Motor neuron (in vitro differentiated cells): ENCODE measurements at regions not wholly inside any gene's neighbourhood (a gene's known extent, or its start where the extent isn't known, plus 50 kb on each side); places are given as distances from the start of the nearest gene placed in this dataset.

ENCODE experiments used
- ATAC-seq, 8 experiments: fragments of 200-7000 bp; cut with Tn5 transposase; replicated peaks in 6 of 8; 2 replicates each; pipeline ENCODE4 v1.8.0; 2021; ENCODE audit warnings: mild to moderate bottlenecking in 8 of 8, moderate library complexity in 8 of 8
- H3K27ac ChIP-seq, 2 donors: fragments of 250-450 bp; sonication (Bioruptor Pico); 2 replicates each; pipeline ENCODE4 v1.9.0; 2021; ENCODE audit warnings: antibody characterized with exemption in 2 of 2, mild to moderate bottlenecking in 2 of 2, moderate library complexity in 1 of 2
- H3K4me1 ChIP-seq, 2 donors: fragments of 250-450 bp; sonication (Bioruptor Pico); replicated peaks in 1 of 2; 2 replicates each; pipeline ENCODE4 v1.6.1; 2021; ENCODE audit warnings: antibody characterized with exemption in 2 of 2, mild to moderate bottlenecking in 2 of 2, moderate library complexity in 1 of 2
- H3K4me3 ChIP-seq, 5 donors: fragments of 250-450 bp; sonication (Bioruptor Pico); 2 replicates each; pipeline ENCODE4 v1.9.0; 2021; ENCODE audit warnings: antibody characterized with exemption in 5 of 5, mild to moderate bottlenecking in 5 of 5, moderate library complexity in 4 of 5
- WGBS, 10 experiments: fragments of 450-650 bp; shearing (Covaris generic); methylation state at CpG; one replicate each; pipeline ENCODE4 v1.0.0; 2022; 5-methylcytosine and 5-hydroxymethylcytosine counted together
- in situ Hi-C, 9 experiments: fragments of 400-800 bp; cut with MboI; loops; one replicate each; pipeline ENCODE4 v1.15.0; 2021; ENCODE audit warnings: low sequenced_read_pairs in 9 of 9, low pct_unique_long_range_greater_than_20kb in 2 of 9; ENCODE audit not compliant: unreplicated experiment in 9 of 9

DNA sequence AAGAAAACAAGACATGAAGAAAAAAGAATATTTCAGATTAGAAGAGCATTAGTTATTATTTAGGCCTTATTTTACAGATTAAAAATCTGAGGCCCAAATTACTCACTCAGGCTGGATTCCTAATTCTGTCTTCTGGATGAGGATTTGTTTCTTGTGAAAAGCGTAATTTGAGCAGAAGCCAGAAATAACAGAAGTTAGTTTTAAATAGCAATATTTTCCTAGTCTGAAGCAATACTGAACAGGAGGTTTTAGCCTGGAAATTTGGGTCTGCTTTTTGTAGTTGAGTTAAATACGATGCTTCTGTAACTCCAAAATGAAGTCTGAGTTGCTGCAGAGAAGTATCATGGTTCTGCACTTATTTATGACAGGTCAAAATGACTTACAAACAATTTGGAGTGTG is 124.9 kb downstream of the RTL3 start:
- H3K4me1 ChIP-seq, result no peaks in the 10 kb centered on the region
- WGBS, 10 experiments, result 0 to 100% (median 40%) methylated on average over 1 to 2 of the region's 2 CpGs; no CpG with 5 or more reads in 3 of the 10 experiments
- ATAC-seq, result no peak
- H3K4me3 ChIP-seq, result no peak overlapping the region
- in situ Hi-C loops, result no loop called here
- no peak overlapping the region for H3K27ac ChIP-seq

DNA sequence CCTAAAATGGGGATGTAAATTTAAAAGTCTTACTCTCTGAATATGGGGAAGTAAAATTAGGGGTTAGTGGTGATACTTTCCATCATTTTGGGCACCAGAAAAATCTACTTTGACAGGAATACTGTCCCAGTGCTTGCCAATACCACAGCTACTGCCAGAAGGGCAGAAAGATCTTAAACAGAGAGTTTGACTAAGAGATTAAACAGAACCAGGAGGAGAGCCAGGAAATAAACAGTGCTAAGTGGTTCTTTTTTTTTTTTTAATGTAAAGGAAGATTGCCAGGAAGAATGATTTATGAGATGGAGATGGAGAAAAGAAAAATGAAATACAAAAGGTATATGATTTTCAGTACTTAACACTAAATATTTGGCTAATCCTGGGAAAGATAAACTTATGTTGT is 126.8 kb downstream of the RTL3 start:
- in situ Hi-C loops, result no loop called here
- H3K4me3 ChIP-seq, result no peak overlapping the region
- no peak for ATAC-seq
- H3K4me1 ChIP-seq, result no peaks in the 10 kb centered on the region
- H3K27ac ChIP-seq, result no peak overlapping the region

DNA sequence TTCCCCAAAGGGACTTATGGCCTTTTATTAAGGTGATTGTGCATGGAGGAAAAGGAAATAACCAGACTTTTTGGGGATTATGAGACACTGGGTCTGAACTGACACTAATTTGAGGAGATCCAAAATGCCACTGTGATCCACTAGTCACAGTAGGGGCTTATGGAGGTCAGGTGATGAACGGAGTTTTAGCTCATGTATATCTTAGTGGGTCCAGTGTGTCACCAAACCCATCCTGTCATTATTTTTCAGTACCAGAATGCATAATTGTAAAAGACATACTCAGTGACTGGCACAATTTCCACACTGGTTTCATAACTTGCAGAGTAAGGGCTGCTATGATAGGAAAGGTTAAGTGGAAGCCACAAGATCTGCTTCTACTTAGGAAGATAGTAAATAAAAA is 131.3 kb downstream of the RTL3 start:
- ATAC-seq, result no peak
- Histone ChIP-seq H3K27ac (no peak overlapping the region), H3K4me1 (no peaks in the 10 kb centered on the region), H3K4me3 (no peak overlapping the region)
- WGBS, 10 experiments, result 0 to 14% methylated on average over 1 of the region's 1 CpG; no CpG with 5 or more reads in 8 of the 10 experiments
- in situ Hi-C loops, result no loop called here

DNA sequence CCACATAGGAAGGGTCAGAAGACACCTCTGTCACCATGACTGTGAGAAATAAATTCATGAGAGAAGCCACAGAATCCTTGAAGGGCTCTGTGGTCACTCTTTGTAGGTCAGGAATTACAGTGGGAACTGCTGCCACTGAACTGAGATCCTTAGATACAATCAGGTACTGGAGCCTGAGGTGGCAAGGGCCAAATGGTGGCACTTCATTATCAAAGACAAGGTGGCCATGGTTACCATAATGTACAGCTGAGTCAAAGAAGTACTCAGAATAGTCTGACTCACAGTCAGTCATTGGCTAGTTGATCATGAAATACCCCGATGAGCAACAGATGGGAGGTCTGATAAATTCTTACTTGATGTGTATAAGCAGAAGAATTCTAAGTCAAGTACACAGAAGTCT is 131.9 kb downstream of the RTL3 start:
- no peak for ATAC-seq
- no peaks in the 10 kb centered on the region for H3K4me1 ChIP-seq
- H3K27ac ChIP-seq, result no peak overlapping the region
- in situ Hi-C loops, result no loop called here
- WGBS, 10 experiments, result 0 to 40% methylated on average over 1 of the region's 1 CpG; no CpG with 5 or more reads in 8 of the 10 experiments
- no peak overlapping the region for H3K4me3 ChIP-seq

DNA sequence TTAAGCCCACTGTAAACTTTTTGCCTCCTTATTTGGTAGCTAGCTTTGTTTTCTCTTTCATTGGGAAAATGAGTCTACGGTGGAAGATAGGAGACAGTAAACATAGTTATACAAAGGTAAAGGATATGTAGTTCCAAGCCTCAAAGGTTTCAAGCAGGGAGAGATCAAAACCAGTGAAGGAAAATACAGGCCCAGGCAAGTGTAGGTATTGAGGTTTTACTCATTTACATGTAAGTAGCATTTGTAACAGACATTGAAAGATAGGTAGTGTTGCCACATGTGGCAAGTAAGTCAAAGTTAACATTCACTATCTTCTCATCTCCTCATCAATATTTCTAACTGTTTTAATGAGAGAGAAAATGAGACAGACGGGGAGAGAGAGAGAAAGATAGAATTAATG is 136.5 kb downstream of the RTL3 start:
- no peaks in the 10 kb centered on the region for H3K4me1 ChIP-seq
- 0 to 100% (median 80%) methylated on average over 1 to 2 of the region's 2 CpGs; no CpG with 5 or more reads in 5 of the 10 experiments for WGBS, 10 experiments
- no peak overlapping the region for H3K4me3 ChIP-seq
- in situ Hi-C loops, result no loop called here
- H3K27ac ChIP-seq, result no peak overlapping the region
- ATAC-seq, result no peak

DNA sequence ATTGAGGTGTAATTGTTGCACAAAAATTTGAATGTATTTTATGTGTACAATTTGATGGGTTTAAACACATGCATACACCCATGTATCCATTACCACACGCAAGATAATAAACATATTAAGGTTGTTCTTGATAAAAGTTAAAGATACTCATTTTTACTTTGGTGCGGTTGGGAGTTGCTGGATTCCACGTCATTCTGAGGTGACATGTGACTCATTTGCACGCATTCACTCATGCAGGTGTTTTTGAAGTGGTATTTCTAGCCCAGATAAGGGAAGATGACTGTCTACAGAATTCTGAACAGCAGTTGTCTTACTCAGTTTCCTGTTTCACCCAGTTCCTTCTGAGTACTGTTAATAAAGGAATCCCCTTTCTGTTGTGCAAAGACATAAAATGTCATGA is 142.0 kb downstream of the RTL3 start:
- Histone ChIP-seq H3K4me3 (no peak overlapping the region), H3K27ac (no peak overlapping the region), H3K4me1 (peaks cover 0 to 5% of the 10 kb centered on the region in 2 donors)
- no peak for ATAC-seq
- WGBS, 10 experiments, result 0 to 100% (median 58%) methylated on average over 1 to 4 of the region's 4 CpGs; no CpG with 5 or more reads in 3 of the 10 experiments
- in situ Hi-C loops, result no loop called here

DNA sequence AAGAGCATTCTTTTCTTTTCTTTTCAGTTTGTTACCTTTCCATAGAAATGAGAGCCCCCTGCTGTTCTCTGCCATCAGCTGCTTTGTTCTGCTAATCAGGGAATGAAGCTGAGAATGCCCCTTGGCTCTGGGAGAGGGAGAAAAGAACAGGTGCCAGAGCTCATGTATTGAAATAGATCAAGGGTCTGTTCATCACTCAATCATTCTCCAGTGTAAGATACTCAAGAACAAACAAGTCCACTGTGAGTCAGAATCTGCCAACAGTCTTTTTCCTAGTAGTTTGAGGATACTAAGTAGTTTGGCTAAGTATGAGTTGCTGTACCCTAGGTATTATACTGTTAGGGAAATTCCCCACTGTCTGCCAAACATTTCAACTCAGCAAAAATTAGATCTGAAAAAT is 144.3 kb downstream of the RTL3 start:
- Histone ChIP-seq H3K4me1 (peaks cover 0 to 5% of the 10 kb centered on the region in 2 donors), H3K27ac (no peak overlapping the region), H3K4me3 (no peak overlapping the region)
- ATAC-seq, result peak in 3 of 8 experiments; percentile 19 to 38 (median 25)
- in situ Hi-C loops, result no loop called here

DNA sequence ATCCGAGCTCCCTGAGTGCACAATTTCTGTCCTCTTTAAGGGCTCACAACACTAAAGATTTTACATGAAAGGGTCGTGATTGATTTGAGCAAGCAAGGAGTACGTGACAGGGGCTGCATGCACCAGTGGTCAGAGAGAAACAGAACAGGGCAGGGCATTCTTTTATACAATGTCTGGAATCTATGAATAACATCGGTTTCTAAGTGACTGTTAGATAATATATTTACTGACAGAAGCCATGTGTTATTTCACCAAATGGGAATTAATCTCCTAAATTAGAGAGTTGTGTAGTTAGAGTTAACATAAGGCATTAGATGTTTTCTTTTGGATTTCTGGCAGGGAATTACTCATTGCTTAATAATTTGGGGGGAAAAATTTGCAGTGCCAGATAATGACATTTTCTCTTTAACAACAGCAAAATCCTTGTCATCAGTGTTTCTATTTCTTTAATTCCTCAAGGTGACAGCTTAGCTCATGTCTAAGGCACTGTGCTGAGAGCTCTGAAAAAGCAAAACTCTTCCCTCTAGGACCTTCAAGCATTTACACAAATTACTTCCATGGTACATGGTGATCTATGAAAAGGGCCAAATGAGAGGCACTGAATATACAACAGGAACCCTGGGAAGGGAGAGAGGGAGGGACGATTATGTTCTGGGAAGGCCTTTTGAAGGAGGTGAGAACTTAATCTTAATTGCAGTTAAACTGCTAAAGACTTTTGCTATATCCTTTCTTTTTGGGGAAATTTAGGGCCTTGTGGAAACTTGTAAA is 145.0 kb downstream of the RTL3 start:
- in situ Hi-C loops, result no loop called here
- H3K4me1 ChIP-seq, result peaks cover 0 to 5% of the 10 kb centered on the region in 2 donors
- H3K4me3 ChIP-seq, result no peak overlapping the region
- 0 to 9% (median 0%) methylated on average over 1 to 5 of the region's 5 CpGs; no CpG with 5 or more reads in 6 of the 10 experiments for WGBS, 10 experiments
- ATAC-seq, result peak in 5 of 8 experiments; percentile 30 to 74 (median 63)
- peak overlapping the region in 1 of 2 donors; percentile 49 for H3K27ac ChIP-seq

DNA sequence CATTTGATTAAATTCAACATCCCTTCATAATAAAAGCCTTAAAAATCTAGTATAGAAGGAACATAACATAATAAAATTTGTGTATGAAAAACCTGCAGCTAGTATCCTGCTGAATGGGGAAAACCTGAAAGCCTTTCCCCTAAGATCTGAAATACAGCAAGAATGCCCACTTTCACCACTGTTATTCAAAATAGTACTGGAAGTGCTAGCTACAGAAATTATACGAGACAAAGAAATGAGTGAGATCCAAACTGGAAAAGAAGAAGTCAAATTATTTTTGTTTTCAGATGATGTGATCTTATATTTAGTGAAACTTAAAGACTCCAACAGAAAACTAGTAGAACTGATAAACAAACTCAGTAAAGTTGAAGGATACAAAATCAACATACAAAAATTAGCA is 152.9 kb downstream of the RTL3 start:
- in situ Hi-C loops, result no loop called here
- Histone ChIP-seq H3K27ac (no peak overlapping the region), H3K4me3 (no peak overlapping the region), H3K4me1 (no peaks in the 10 kb centered on the region)
- 0 to 100% (median 67%) methylated on average over 1 of the region's 1 CpG; no CpG with 5 or more reads in 3 of the 10 experiments for WGBS, 10 experiments
- ATAC-seq, result no peak

DNA sequence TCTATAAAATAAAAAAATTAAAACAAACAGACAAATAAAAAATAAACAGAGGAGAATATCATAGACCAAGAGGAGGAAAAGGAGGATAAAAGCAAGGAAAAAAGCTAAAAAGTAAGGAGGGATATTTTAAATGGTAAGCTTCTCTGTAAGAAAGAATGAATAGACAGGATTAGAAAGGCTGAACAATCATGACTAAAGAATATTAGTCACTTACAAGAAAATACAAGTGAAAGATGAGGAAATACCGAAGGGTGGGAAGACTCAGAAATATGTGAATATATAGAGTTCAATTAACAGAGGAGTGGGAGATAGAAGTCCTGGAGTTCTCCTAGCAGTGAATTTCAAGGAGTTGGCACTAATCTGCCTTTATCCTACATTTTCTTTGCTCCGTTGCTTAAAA is 162.6 kb downstream of the RTL3 start:
- Histone ChIP-seq H3K27ac (no peak overlapping the region), H3K4me1 (no peaks in the 10 kb centered on the region), H3K4me3 (no peak overlapping the region)
- ATAC-seq, result no peak
- in situ Hi-C loops, result no loop called here
- WGBS, 10 experiments, result 39 to 93% (median 56%) methylated on average over 1 to 2 of the region's 2 CpGs; no CpG with 5 or more reads in 3 of the 10 experiments

DNA sequence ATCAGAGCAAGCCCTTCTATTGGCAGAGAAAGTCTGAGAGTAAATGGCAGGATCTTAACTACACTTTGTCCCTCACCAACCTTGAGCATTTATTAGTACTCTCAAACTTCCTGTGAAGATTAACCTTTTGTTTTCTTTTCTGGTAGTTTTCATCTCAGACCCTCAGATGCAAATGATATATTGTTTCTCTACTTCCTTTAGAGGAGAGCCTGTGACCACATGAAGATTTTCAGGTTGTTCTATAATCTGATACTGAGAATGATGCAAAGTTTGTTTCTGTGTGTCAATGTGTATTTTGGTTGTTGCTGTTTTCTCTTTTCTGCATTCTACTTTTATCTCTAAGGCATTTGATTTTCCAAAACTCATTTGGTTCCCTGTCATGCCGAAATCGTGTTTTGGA is 165.8 kb upstream of the CYSLTR1 start:
- H3K4me3 ChIP-seq, result no peak overlapping the region
- in situ Hi-C loops, result no loop called here
- ATAC-seq, result no peak
- 0 to 79% (median 29%) methylated on average over 1 to 2 of the region's 2 CpGs; no CpG with 5 or more reads in 5 of the 10 experiments for WGBS, 10 experiments
- H3K4me1 ChIP-seq, result no peaks in the 10 kb centered on the region
- H3K27ac ChIP-seq, result no peak overlapping the region

DNA sequence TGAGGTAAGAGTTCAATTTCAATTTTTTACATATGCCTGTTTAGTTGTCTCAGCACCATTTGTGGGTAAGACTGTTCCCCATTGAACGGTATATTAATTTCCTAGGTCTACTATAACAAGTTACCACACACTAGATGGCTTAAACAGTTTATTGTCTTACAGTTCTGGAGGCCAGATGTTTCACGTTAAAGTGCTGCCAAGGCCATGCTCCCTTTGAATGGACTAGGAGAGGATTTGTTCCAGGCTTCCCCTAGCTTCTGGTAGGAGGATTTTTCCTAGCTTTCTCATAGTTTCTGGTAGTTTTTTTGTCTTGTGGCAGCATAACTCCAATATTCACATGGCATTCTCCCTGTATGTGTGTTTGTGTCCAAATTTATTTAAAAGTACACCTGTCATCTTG is 149.3 kb upstream of the CYSLTR1 start:
- in situ Hi-C loops, result no loop called here
- WGBS, 10 experiments, result 0 to 29% methylated on average over 1 to 2 of the region's 2 CpGs; no CpG with 5 or more reads in 8 of the 10 experiments
- H3K27ac ChIP-seq, result no peak overlapping the region
- no peak overlapping the region for H3K4me3 ChIP-seq
- ATAC-seq, result no peak
- no peaks in the 10 kb centered on the region for H3K4me1 ChIP-seq

DNA sequence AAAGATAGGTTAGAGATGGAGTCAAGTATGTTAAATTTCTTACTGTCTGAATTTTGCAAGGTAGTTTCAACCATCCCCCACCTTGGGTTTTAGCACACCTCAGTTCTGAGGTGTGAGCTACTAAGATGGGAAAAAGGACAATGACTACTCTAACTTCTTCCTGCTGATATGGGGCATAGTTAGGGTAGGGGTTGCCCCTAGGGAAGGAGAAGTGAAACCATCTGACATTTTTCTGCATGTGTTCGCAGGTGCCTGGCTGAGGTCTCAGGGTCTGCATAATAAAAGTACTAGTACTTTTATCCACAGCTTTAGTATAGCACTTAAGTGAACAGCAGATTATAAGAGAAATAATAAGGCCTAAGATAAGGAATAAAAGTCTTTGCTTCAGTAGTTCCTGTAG is 129.5 kb upstream of the CYSLTR1 start:
- no peak for ATAC-seq
- no peak overlapping the region for H3K4me3 ChIP-seq
- H3K27ac ChIP-seq, result no peak overlapping the region
- WGBS, 10 experiments, result 0 to 33% methylated on average over 1 of the region's 1 CpG; no CpG with 5 or more reads in 8 of the 10 experiments
- H3K4me1 ChIP-seq, result no peaks in the 10 kb centered on the region
- in situ Hi-C loops, result no loop called here

DNA sequence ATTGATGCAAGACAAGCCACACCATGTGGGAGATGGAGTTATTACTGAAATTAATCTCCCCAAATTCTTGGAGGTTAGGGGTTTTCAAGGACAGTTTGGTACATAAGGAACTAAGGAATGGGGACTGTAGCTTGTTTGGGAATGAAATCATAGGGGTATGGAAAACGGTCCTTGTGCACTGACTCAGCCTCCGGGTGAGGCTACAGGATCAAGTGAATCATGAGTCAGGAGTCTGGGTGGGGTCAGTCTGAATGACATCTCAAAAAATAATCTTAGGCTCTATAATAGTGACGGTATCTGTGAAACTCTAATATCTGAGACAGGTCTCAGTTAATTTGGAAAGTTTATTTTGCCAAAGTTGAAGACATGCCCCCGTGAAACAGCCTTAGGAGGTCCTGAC is 128.5 kb upstream of the CYSLTR1 start:
- H3K27ac ChIP-seq, result no peak overlapping the region
- H3K4me1 ChIP-seq, result no peaks in the 10 kb centered on the region
- ATAC-seq, result peak in 2 of 8 experiments; percentile 93 to 99
- H3K4me3 ChIP-seq, result no peak overlapping the region
- in situ Hi-C loops, result no loop called here
- WGBS, 10 experiments, result 0 to 100% (median 0%) methylated on average over 1 to 4 of the region's 4 CpGs; no CpG with 5 or more reads in 4 of the 10 experiments
